ENCODE measurements at regions not wholly inside any gene's neighbourhood (a gene's known extent, or its start where the extent isn't known, plus 50 kb on each side); places are given as distances from the start of the nearest gene placed in this dataset.

DNA sequence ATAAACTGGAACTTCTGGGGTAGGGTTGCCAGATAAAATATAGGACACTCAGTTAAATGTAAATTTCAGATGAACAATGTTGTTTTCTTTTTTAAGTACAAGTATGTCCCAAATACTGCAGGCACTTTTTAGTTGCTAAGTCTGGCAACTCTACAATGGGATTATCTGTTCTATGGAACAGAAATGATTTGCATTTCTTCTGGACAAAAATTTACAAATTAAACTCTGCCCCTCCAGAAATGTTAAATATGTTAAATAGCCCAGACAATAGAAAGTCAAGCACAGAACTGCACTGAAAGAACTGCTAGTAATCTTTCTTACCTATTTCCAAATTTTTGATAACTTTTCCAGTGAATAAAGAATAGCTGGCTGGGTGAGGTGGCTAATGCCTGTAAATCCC, 140.1 kb upstream of the DDX53 start:
- no peak for TF ChIP-seq POLR2A (IDR thresholded peaks at IDR 0.05)
- TF ChIP-seq, protein P1, sequence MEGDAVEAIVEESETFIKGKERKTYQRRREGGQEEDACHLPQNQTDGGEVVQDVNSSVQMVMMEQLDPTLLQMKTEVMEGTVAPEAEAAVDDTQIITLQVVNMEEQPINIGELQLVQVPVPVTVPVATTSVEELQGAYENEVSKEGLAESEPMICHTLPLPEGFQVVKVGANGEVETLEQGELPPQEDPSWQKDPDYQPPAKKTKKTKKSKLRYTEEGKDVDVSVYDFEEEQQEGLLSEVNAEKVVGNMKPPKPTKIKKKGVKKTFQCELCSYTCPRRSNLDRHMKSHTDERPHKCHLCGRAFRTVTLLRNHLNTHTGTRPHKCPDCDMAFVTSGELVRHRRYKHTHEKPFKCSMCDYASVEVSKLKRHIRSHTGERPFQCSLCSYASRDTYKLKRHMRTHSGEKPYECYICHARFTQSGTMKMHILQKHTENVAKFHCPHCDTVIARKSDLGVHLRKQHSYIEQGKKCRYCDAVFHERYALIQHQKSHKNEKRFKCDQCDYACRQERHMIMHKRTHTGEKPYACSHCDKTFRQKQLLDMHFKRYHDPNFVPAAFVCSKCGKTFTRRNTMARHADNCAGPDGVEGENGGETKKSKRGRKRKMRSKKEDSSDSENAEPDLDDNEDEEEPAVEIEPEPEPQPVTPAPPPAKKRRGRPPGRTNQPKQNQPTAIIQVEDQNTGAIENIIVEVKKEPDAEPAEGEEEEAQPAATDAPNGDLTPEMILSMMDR (IDR thresholded peaks at IDR 0.05) = no peak

Measured in testis (tissue), 2 donors.